Colonic mucosa (tissue), 4 donors: ENCODE measurements at regions not wholly inside any gene's neighbourhood (a gene's known extent, or its start where the extent isn't known, plus 50 kb on each side); places are given as distances from the start of the nearest gene placed in this dataset.

Experiments used
- DNase-seq: peaks from one replicate; pipeline ENCODE4 v3.0.0-alpha.2; 2020
- H3K27ac ChIP-seq: fragments of 200-600 bp; one replicate; pipeline ENCODE4 v1.8.0; 2021
- H3K27me3 ChIP-seq: fragments of 200-600 bp; one replicate; pipeline ENCODE4 v1.8.0; 2021
- H3K36me3 ChIP-seq: fragments of 200-600 bp; one replicate; pipeline ENCODE4 v1.8.0; 2021
- H3K4me1 ChIP-seq: fragments of 200-600 bp; one replicate; pipeline ENCODE4 v1.8.0; 2021; ENCODE audit warnings: mild to moderate bottlenecking
- H3K4me3 ChIP-seq: fragments of 200-600 bp; one replicate; pipeline ENCODE4 v1.8.0; 2021
- H3K9ac ChIP-seq, 2 donors: one replicate each; pipeline ENCODE4 v1.7.0; 2013; ENCODE audit warnings: control low read depth in 2 of 2, low read depth in 2 of 2, low read length in 2 of 2
- H3K9me3 ChIP-seq: fragments of 200-600 bp; one replicate; pipeline ENCODE4 v1.8.0; 2021
- CTCF ChIP-seq: fragments of 200-600 bp; IDR thresholded peaks from one replicate; pipeline ENCODE4 v1.8.0; 2022; ENCODE audit warnings: antibody characterized with exemption, mild to moderate bottlenecking
- intact Hi-C: fragments of 100-400 bp; cut with DNase I; formaldehyde crosslinking; loops from one replicate; pipeline ENCODE4 v1.14.1; 2022
- donor health status: healthy.
- donor health status: DM: no; HTN: no; CAD: no.
- donor health status: DM: no; HTN: no; CAD: no.

- intact Hi-C loops = no loop called here
- TF ChIP-seq CTCF = no peak
- H3K27ac ChIP-seq = no peak overlapping the region
- H3K4me3 ChIP-seq = no peak overlapping the region
- no peaks in the 10 kb centered on the region for H3K9me3 ChIP-seq
- DNase-seq = no peak
- H3K9ac ChIP-seq = no peak overlapping the region
- H3K36me3 ChIP-seq = no peaks in the 10 kb centered on the region
- H3K4me1 ChIP-seq = no peaks in the 10 kb centered on the region
- no peaks in the 10 kb centered on the region for H3K27me3 ChIP-seq
Measured at GRCh38 chr6:164692772-164693510, 616.5 kb downstream of the C6orf118 start.

GRCh38 chr6:164690702-164691500, 618.5 kb downstream of the C6orf118 start:
- H3K4me3 ChIP-seq = no peak overlapping the region
- H3K27ac ChIP-seq = no peak overlapping the region
- H3K9me3 ChIP-seq = no peaks in the 10 kb centered on the region
- DNase-seq = no peak
- intact Hi-C loops = no loop called here
- no peaks in the 10 kb centered on the region for H3K36me3 ChIP-seq
- no peak for TF ChIP-seq CTCF
- H3K9ac ChIP-seq = no peak overlapping the region
- no peaks in the 10 kb centered on the region for H3K27me3 ChIP-seq
- no peaks in the 10 kb centered on the region for H3K4me1 ChIP-seq

- Histone ChIP-seq H3K36me3 (no peaks in the 10 kb centered on the region), H3K27ac (no peak overlapping the region), H3K4me1 (no peaks in the 10 kb centered on the region), H3K4me3 (no peak overlapping the region), H3K9ac (no peak overlapping the region), H3K27me3 (no peaks in the 10 kb centered on the region), H3K9me3 (no peaks in the 10 kb centered on the region)
- no peak for DNase-seq
- intact Hi-C loops = no loop called here
- TF ChIP-seq CTCF = no peak
Measured at GRCh38 chr6:164690241-164690640, 619.2 kb downstream of the C6orf118 start.

DNA sequence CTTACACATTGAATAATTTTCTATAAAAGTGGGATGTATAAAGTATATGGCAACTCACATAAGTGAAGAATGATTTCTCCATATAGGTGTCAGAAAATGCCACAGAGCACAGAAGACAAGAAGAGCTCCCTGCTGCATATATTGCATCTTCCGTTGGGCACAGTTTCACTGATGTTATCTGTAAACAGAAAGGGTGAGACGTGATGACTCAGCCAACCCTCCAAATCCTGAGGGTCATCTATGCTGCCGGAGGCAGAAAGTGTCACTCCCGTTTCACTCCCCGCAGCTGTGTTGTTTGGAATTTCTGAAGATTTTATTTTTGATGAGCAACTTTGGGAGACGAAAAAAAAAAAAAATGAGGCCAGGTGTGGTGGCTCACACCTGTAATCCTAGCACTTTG, 644.1 kb downstream of the C6orf118 start:
- Histone ChIP-seq H3K36me3 (no peaks in the 10 kb centered on the region), H3K4me3 (no peak overlapping the region), H3K4me1 (no peaks in the 10 kb centered on the region), H3K27me3 (no peaks in the 10 kb centered on the region), H3K9me3 (no peaks in the 10 kb centered on the region), H3K9ac (no peak overlapping the region), H3K27ac (no peak overlapping the region)
- no peak for DNase-seq
- intact Hi-C loops = no loop called here
- no peak for TF ChIP-seq CTCF

- Histone ChIP-seq H3K36me3 (no peaks in the 10 kb centered on the region), H3K27ac (no peak overlapping the region), H3K27me3 (no peaks in the 10 kb centered on the region), H3K9ac (no peak overlapping the region), H3K4me3 (no peak overlapping the region), H3K4me1 (no peaks in the 10 kb centered on the region), H3K9me3 (no peaks in the 10 kb centered on the region)
- TF ChIP-seq CTCF = no peak
- intact Hi-C loops = no loop called here
- no peak for DNase-seq
Measured at GRCh38 chr6:164663634-164664033, 645.8 kb downstream of the C6orf118 start.
